IgD-negative memory B cell (primary cell): ENCODE measurements at regions not wholly inside any gene's neighbourhood (a gene's known extent, or its start where the extent isn't known, plus 50 kb on each side); places are given as distances from the start of the nearest gene placed in this dataset.

Source experiments
- H3K27ac Mint-ChIP-seq, 3 donors: one replicate each; pipeline ENCODE4 v1.8.0; 2020 to 2022; ENCODE audit warnings: mild to moderate bottlenecking in 3 of 3, mixed read lengths in 3 of 3, moderate library complexity in 1 of 3
- H3K27me3 Mint-ChIP-seq: one replicate; pipeline ENCODE4 v1.8.0; 2021; ENCODE audit warnings: mixed read lengths
- H3K36me3 Mint-ChIP-seq: one replicate; pipeline ENCODE4 v1.8.0; 2020; ENCODE audit warnings: mild to moderate bottlenecking, mixed read lengths
- H3K4me1 Mint-ChIP-seq, 3 donors: one replicate each; pipeline ENCODE4 v1.8.0; 2020 to 2022; ENCODE audit warnings: mixed read lengths in 3 of 3, mild to moderate bottlenecking in 1 of 3
- H3K4me3 Mint-ChIP-seq, 4 donors: one replicate each; pipeline ENCODE4 v1.8.0; 2020 to 2022; ENCODE audit warnings: mild to moderate bottlenecking in 4 of 4, mixed read lengths in 4 of 4, moderate library complexity in 3 of 4
- H3K9me3 Mint-ChIP-seq, 3 donors: one replicate each; pipeline ENCODE4 v1.8.0; 2020 to 2021; ENCODE audit warnings: mixed read lengths in 3 of 3, mild to moderate bottlenecking in 1 of 3

DNA sequence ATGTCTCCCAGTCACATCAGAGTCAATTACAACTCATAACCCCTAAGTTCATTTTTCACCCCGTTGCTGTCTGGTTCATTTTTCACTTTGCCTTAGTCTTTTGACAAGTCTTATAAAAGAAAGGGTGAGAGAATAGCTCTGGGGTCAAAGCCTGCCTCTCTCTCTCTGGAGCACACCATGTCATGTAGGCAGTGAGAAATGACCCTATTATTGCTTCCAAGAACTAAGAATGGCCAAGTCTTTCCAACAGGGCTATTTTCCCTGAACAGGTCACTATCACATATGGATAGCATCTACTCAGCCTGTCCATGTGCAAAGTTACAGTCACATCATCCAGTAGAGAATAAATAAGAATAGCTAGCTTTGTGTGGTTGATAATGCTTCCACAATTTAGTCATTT is 655.5 kb upstream of the LRRC4C start:
- H3K9me3 Mint-ChIP-seq = peaks cover 0 to 12% (median 2%) of the 10 kb centered on the region in 3 donors
- peaks cover 1% of the 10 kb centered on the region for H3K27me3 Mint-ChIP-seq
- H3K4me1 Mint-ChIP-seq = no peaks in the 10 kb centered on the region
- H3K27ac Mint-ChIP-seq = no peak overlapping the region
- H3K36me3 Mint-ChIP-seq = no peaks in the 10 kb centered on the region
- no peak overlapping the region for H3K4me3 Mint-ChIP-seq

GRCh38 chr11:42138454-42138853 is 679.0 kb upstream of the LRRC4C start:
- Mint-ChIP-seq H3K4me1 (no peaks in the 10 kb centered on the region), H3K36me3 (no peaks in the 10 kb centered on the region), H3K4me3 (no peak overlapping the region), H3K27ac (no peak overlapping the region), H3K9me3 (peaks cover 1 to 3% (median 3%) of the 10 kb centered on the region in 3 donors), H3K27me3 (no peaks in the 10 kb centered on the region)

DNA sequence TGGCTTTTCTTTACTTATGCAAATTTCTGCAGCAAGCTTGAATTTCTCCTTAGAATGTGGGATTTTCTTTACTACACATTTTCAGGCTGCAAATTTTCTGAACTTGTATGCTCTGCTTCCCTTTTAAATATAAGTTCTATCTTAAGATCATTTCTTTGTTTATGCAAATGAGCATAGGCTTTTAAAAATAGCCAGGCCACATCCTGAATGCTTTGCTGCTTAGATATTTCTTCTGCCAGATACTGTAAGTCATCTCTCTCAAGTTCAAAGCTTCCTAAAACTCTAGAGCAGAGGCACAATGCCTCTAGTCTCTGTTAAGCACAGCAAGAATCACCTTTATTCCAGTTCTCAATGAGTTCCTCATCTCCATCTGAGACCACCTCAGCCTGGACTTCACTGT is 685.9 kb upstream of the LRRC4C start:
- peaks cover 0 to 7% (median 0%) of the 10 kb centered on the region in 3 donors for H3K4me1 Mint-ChIP-seq
- no peaks in the 10 kb centered on the region for H3K36me3 Mint-ChIP-seq
- H3K9me3 Mint-ChIP-seq = peaks cover 4 to 9% (median 6%) of the 10 kb centered on the region in 3 donors
- no peak overlapping the region for H3K4me3 Mint-ChIP-seq
- no peak overlapping the region for H3K27ac Mint-ChIP-seq
- no peaks in the 10 kb centered on the region for H3K27me3 Mint-ChIP-seq

DNA sequence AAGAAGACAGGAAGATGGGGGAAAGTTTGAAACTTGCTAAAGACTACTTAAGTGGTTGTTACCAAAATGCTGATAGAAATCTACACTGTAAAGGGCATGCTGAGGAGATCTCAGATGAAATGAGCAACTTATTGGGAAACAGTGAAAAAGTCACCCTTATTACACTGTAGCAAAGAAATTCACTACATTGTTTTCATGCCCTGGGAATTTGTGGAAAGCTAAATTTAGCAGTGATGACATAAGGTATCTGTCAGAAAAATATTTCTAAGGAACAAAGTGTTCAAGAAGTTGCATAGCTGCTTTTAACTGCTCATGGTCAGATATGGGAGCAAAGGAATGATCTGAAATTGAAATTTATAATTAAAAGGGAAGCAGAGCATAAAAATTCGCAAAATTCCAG is 702.4 kb upstream of the LRRC4C start:
- Mint-ChIP-seq H3K27me3 (no peaks in the 10 kb centered on the region), H3K9me3 (peaks cover 1 to 18% (median 3%) of the 10 kb centered on the region in 3 donors), H3K27ac (no peak overlapping the region), H3K4me1 (no peaks in the 10 kb centered on the region), H3K36me3 (no peaks in the 10 kb centered on the region), H3K4me3 (no peak overlapping the region)

GRCh38 chr11:42169191-42169590 is 709.7 kb upstream of the LRRC4C start:
- Mint-ChIP-seq H3K27ac (no peak overlapping the region), H3K36me3 (no peaks in the 10 kb centered on the region), H3K9me3 (peaks cover 0 to 6% (median 4%) of the 10 kb centered on the region in 3 donors), H3K27me3 (no peaks in the 10 kb centered on the region), H3K4me3 (no peak overlapping the region), H3K4me1 (no peaks in the 10 kb centered on the region)

DNA sequence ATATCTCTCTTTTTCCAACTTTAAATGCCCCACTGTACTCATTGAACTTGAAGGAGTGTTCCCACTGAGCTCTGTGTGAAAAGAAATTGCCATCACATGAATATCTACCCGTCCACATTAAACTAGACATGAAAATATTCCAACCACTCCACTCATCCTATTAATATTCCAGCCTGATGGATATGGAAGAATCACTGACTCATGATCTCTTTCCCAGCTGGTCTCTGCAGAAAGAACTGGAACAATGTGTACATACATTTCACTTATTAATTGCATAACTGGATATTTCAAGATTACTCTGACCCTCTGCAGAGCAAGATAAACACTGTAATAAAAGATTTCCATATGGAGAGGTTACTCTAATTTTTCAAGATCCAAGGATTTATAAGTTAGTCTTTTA is 711.1 kb upstream of the LRRC4C start:
- Mint-ChIP-seq H3K27ac (no peak overlapping the region), H3K4me3 (no peak overlapping the region), H3K36me3 (no peaks in the 10 kb centered on the region), H3K4me1 (no peaks in the 10 kb centered on the region), H3K9me3 (peaks cover 2 to 13% (median 10%) of the 10 kb centered on the region in 3 donors), H3K27me3 (no peaks in the 10 kb centered on the region)

DNA sequence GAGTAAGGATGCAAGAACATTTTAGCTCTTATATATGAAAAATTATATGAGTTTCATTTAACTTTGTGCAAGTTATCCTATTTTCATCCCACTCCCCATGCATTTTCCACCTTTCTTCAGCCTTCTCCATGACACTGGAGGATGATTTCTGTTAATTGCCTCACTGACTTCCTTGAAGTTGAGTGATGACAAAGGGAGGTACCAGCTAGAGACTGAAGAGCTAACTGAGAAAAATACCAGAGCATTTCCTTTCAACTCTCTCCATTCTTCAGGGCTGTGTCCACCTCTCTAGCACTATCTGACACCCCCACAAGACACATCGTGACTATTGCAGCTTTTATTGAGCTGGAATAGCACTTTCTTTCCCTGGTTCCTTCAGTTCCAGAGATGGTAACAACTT is 711.6 kb upstream of the LRRC4C start:
- Mint-ChIP-seq H3K9me3 (peaks cover 2 to 14% (median 10%) of the 10 kb centered on the region in 3 donors), H3K4me1 (no peaks in the 10 kb centered on the region), H3K27ac (no peak overlapping the region), H3K27me3 (no peaks in the 10 kb centered on the region), H3K4me3 (no peak overlapping the region), H3K36me3 (no peaks in the 10 kb centered on the region)

DNA sequence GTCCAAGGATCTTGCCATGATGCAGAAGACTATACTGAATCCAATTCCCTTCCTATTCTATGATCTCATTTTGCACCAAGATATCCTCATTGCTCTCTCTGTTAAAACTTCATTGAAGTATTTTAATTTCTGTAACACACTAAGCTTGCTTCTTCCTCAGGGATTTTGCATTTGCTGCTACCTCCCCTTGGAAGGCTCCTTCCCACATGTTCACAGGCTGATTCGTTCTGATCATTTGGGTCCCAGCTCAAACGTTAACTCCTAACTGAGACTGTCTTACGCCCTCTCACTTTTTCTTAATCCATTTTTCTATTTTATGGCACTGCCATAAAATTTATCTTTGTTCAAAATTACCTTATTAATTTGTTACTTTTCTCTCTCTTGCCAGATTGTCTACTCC is 713.0 kb upstream of the LRRC4C start:
- H3K36me3 Mint-ChIP-seq = no peaks in the 10 kb centered on the region
- H3K4me3 Mint-ChIP-seq = no peak overlapping the region
- no peak overlapping the region for H3K27ac Mint-ChIP-seq
- H3K9me3 Mint-ChIP-seq = peaks cover 5 to 19% (median 10%) of the 10 kb centered on the region in 3 donors
- no peaks in the 10 kb centered on the region for H3K27me3 Mint-ChIP-seq
- no peaks in the 10 kb centered on the region for H3K4me1 Mint-ChIP-seq

GRCh38 chr11:42175203-42175602 is 715.8 kb upstream of the LRRC4C start:
- Mint-ChIP-seq H3K27me3 (no peaks in the 10 kb centered on the region), H3K4me1 (no peaks in the 10 kb centered on the region), H3K36me3 (no peaks in the 10 kb centered on the region), H3K9me3 (peaks cover 5 to 16% (median 7%) of the 10 kb centered on the region in 3 donors), H3K27ac (no peak overlapping the region), H3K4me3 (no peak overlapping the region)

- Mint-ChIP-seq H3K27me3 (no peaks in the 10 kb centered on the region), H3K9me3 (peaks cover 5 to 12% (median 5%) of the 10 kb centered on the region in 3 donors), H3K4me3 (no peak overlapping the region), H3K36me3 (no peaks in the 10 kb centered on the region), H3K27ac (no peak overlapping the region), H3K4me1 (no peaks in the 10 kb centered on the region)
These were observed 719.8 kb upstream of the LRRC4C start for GRCh38 chr11:42179216-42179615.

- Mint-ChIP-seq H3K4me1 (no peaks in the 10 kb centered on the region), H3K27ac (no peak overlapping the region), H3K9me3 (peaks cover 2 to 14% (median 10%) of the 10 kb centered on the region in 3 donors), H3K4me3 (no peak overlapping the region), H3K27me3 (no peaks in the 10 kb centered on the region), H3K36me3 (no peaks in the 10 kb centered on the region)
These were observed 736.0 kb upstream of the LRRC4C start for GRCh38 chr11:42195289-42196013.

GRCh38 chr11:42200311-42200710 is 740.9 kb upstream of the LRRC4C start:
- H3K27ac Mint-ChIP-seq = no peak overlapping the region
- no peaks in the 10 kb centered on the region for H3K36me3 Mint-ChIP-seq
- peaks cover 0 to 21% (median 10%) of the 10 kb centered on the region in 3 donors for H3K9me3 Mint-ChIP-seq
- H3K27me3 Mint-ChIP-seq = no peaks in the 10 kb centered on the region
- H3K4me1 Mint-ChIP-seq = no peaks in the 10 kb centered on the region
- no peak overlapping the region for H3K4me3 Mint-ChIP-seq

- Mint-ChIP-seq H3K4me3 (no peak overlapping the region), H3K27ac (peak overlapping the region in 1 of 3 donors; percentile 26), H3K36me3 (no peaks in the 10 kb centered on the region), H3K9me3 (peaks cover 1 to 14% (median 10%) of the 10 kb centered on the region in 3 donors), H3K4me1 (no peaks in the 10 kb centered on the region), H3K27me3 (no peaks in the 10 kb centered on the region)
These were observed 742.2 kb upstream of the LRRC4C start for GRCh38 chr11:42201603-42202148.

DNA sequence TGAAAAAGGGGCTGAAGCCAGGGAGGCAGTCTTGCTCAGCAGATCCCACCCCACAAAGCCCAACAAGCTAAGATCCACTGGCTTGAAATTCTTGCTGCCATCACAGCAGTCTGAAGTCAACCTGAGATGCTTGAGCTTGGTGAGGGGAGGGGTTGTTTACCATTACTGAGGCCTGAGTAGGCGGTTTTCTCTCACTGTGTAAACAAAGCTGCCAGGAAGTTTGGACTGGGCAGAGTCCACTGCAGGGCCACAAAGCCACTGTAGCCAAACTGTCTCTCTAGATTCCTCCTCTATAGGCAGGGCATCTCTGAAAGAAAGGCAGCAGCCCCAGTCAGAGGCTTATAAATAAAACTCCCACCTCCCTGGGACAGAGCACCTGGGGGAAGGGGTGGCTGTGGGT is 746.1 kb upstream of the LRRC4C start:
- Mint-ChIP-seq H3K4me1 (no peaks in the 10 kb centered on the region), H3K27ac (no peak overlapping the region), H3K4me3 (no peak overlapping the region), H3K9me3 (peaks cover 0 to 9% (median 5%) of the 10 kb centered on the region in 3 donors), H3K27me3 (no peaks in the 10 kb centered on the region), H3K36me3 (no peaks in the 10 kb centered on the region)

DNA sequence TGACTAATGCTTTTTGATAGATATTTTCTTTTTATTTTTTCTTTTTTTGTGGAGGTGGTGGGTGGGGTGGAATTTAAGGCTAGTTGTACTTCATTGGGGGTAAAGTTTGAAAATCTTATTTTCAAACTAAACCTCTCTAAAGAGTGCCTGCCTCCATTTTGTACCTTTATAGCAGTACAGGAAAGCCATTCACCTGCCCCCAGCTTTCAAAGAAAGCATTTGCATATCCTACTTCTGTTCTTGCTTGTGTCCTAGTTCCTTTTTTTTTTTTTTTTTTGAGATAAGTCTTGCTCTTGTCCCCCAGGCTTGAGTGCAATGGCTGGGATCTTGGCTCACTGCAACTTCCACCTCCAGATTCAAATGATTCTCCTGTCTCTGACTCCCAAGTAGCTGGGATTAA is 766.2 kb upstream of the LRRC4C start:
- Mint-ChIP-seq H3K27me3 (no peaks in the 10 kb centered on the region), H3K4me1 (no peaks in the 10 kb centered on the region), H3K4me3 (no peak overlapping the region), H3K36me3 (no peaks in the 10 kb centered on the region), H3K9me3 (peaks cover 2 to 18% (median 4%) of the 10 kb centered on the region in 3 donors), H3K27ac (no peak overlapping the region)

DNA sequence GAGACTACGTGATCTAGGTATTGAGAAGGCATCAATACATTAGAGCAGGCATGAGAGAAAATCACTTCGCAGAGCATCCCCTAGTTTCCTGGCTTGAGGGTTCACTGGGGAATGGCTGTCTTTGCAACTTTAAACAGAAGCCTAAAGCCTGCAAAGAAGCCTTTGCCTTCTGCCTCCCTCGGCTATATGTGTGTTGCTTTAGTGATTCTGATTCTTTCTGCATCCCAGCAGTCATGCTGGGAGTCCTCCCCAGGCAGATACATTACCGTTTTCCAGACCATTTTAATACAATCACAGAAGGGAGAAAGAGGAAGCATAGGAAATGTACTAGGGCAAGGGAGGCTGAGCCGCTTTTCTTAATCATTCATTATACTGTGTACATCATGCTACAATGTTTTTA is 773.2 kb upstream of the LRRC4C start:
- Mint-ChIP-seq H3K4me1 (no peaks in the 10 kb centered on the region), H3K4me3 (no peak overlapping the region), H3K27ac (no peak overlapping the region), H3K27me3 (no peaks in the 10 kb centered on the region), H3K9me3 (peaks cover 0 to 12% (median 4%) of the 10 kb centered on the region in 3 donors), H3K36me3 (no peaks in the 10 kb centered on the region)
